ENCODE measurements at regions not wholly inside any gene's neighbourhood (a gene's known extent, or its start where the extent isn't known, plus 50 kb on each side); places are given as distances from the start of the nearest gene placed in this dataset.
"Not testable (repeated sequence)": the region's sequence is repeated elsewhere in the genome, so short reads cannot be mapped to it uniquely, and the experiment has no call there.

GRCh38 chrX:131861088-131861787 is 161.9 kb upstream of the STK26 start:
- TF ChIP-seq CTCF (IDR thresholded peaks at IDR 0.05; ENCODE audit: borderline replicate concordance, control extremely low read depth, extremely low read depth, insufficient read depth, missing control alignments): no peak
- in situ Hi-C loops (cut with MboI; ENCODE audit: low sequenced_read_pairs, unreplicated experiment): loop anchor here (25.0 kb wide), 1 partner anchor 226 kb away; no protein-coding TSS in a partner anchor
- DNase-seq (ENCODE audit: low spot score): no peak

GRCh38 chrX:131862321-131862720 is 160.8 kb upstream of the STK26 start:
- TF ChIP-seq CTCF (IDR thresholded peaks at IDR 0.05; ENCODE audit: borderline replicate concordance, control extremely low read depth, extremely low read depth, insufficient read depth, missing control alignments): no peak
- in situ Hi-C loops (cut with MboI; ENCODE audit: low sequenced_read_pairs, unreplicated experiment): loop anchor here (25.0 kb wide), 1 partner anchor 225 kb away; no protein-coding TSS in a partner anchor
- DNase-seq (ENCODE audit: low spot score): no peak

- DNase-seq (ENCODE audit: low spot score): no peak
- no peak for TF ChIP-seq CTCF (IDR thresholded peaks at IDR 0.05; ENCODE audit: borderline replicate concordance, control extremely low read depth, extremely low read depth, insufficient read depth, missing control alignments)
- in situ Hi-C loops (cut with MboI; ENCODE audit: low sequenced_read_pairs, unreplicated experiment): loop anchor here (25.0 kb wide), 1 partner anchor 218 kb away; no protein-coding TSS in a partner anchor
Observed at GRCh38 chrX:131869182-131869581, 153.9 kb upstream of the STK26 start.

GRCh38 chrX:131874300-131874699 is 148.8 kb upstream of the STK26 start:
- TF ChIP-seq CTCF (IDR thresholded peaks at IDR 0.05; ENCODE audit: borderline replicate concordance, control extremely low read depth, extremely low read depth, insufficient read depth, missing control alignments): no peak
- in situ Hi-C loops (cut with MboI; ENCODE audit: low sequenced_read_pairs, unreplicated experiment): loop anchor here (25.0 kb wide), 1 partner anchor 213 kb away; no protein-coding TSS in a partner anchor
- no peak for DNase-seq (ENCODE audit: low spot score)

GRCh38 chrX:131875827-131876226 is 147.3 kb upstream of the STK26 start:
- in situ Hi-C loops (cut with MboI; ENCODE audit: low sequenced_read_pairs, unreplicated experiment); DNase-seq (ENCODE audit: low spot score): not testable (repeated sequence)

GRCh38 chrX:131881194-131881593 is 141.9 kb upstream of the STK26 start:
- no peak for DNase-seq (ENCODE audit: low spot score)
- TF ChIP-seq CTCF (IDR thresholded peaks at IDR 0.05; ENCODE audit: borderline replicate concordance, control extremely low read depth, extremely low read depth, insufficient read depth, missing control alignments): no peak
- in situ Hi-C loops (cut with MboI; ENCODE audit: low sequenced_read_pairs, unreplicated experiment): no loop called here

GRCh38 chrX:131885042-131885441 is 138.1 kb upstream of the STK26 start:
- DNase-seq (ENCODE audit: low spot score); in situ Hi-C loops (cut with MboI; ENCODE audit: low sequenced_read_pairs, unreplicated experiment): not testable (repeated sequence)

GRCh38 chrX:131893857-131894256 is 129.2 kb upstream of the STK26 start:
- in situ Hi-C loops (cut with MboI; ENCODE audit: low sequenced_read_pairs, unreplicated experiment); DNase-seq (ENCODE audit: low spot score): not testable (repeated sequence)
